ENCODE measurements at regions not wholly inside any gene's neighbourhood (a gene's known extent, or its start where the extent isn't known, plus 50 kb on each side); places are given as distances from the start of the nearest gene placed in this dataset.

DNA sequence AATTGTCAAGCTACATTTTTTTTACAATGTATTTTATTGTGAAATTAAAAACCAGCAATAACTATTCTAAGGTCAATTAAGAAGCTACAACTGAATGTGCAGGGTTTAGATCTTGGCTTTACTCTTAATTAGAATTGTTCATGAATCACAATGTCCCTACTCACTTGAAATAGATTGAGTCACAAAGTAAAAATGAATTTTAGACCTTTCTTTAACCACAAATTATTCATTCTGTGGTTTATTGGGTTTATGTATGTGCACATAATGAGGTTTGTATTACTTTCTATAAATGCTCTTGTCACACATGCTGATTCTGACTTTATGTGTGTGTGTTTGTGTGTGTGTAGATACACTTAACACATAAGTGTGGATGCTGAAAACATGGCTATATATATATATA is 647.0 kb upstream of the AADAT start:
- FAIRE-seq (no peak), DNase-seq (ENCODE audit: low read depth in 1 of 2, low spot score in 2 of 2) (no peak)
- H2BK20ac ChIP-seq (ENCODE audit: low read length), result no peak overlapping the region
- H2BK15ac ChIP-seq (ENCODE audit: low read length), result no peak overlapping the region
- no peak overlapping the region for H3K18ac ChIP-seq (ENCODE audit: extremely low read depth, low read length)
- no peaks in the 10 kb centered on the region for H3K9me3 ChIP-seq (ENCODE audit: insufficient read depth in 2 of 2, low read depth in 1 of 2, low read length in 1 of 2)
- H3K27me3 ChIP-seq (replicated peaks in 1 of 4; ENCODE audit: control insufficient read depth in 3 of 4, extremely low read depth in 1 of 4, insufficient read depth in 3 of 4, low read length in 3 of 4), result no peaks in the 10 kb centered on the region
- no peak overlapping the region for H3K23ac ChIP-seq (ENCODE audit: insufficient read length)
- H2BK12ac ChIP-seq (ENCODE audit: low read depth, low read length), result no peak overlapping the region
- H3K56ac ChIP-seq (replicated peaks; ENCODE audit: insufficient read length, low read depth, low read length), result no peak overlapping the region
- no peak overlapping the region for H2AFZ ChIP-seq (ENCODE audit: low read length)
- H2BK5ac ChIP-seq (ENCODE audit: low read depth, low read length), result no peak overlapping the region
- H3K9ac ChIP-seq (replicated peaks in 1 of 4; ENCODE audit: extremely low read depth in 1 of 4, low read depth in 3 of 4, low read length in 3 of 4), result no peak overlapping the region
- H3K4me3 ChIP-seq (ENCODE audit: extremely low read depth in 1 of 4, insufficient read depth in 2 of 4, low read depth in 3 of 4, low read length in 4 of 4), result no peak overlapping the region
- H4K8ac ChIP-seq (ENCODE audit: extremely low read depth, insufficient read depth, low read length), result no peak overlapping the region
- no peaks in the 10 kb centered on the region for H3K36me3 ChIP-seq (ENCODE audit: control insufficient read depth in 2 of 4, insufficient read depth in 4 of 4, low read length in 3 of 4)
- no peaks in the 10 kb centered on the region for H3K79me2 ChIP-seq (ENCODE audit: control insufficient read depth in 1 of 2, insufficient read depth in 2 of 2, low read length in 2 of 2)
- H2BK120ac ChIP-seq (replicated peaks; ENCODE audit: low read depth, low read length), result no peak overlapping the region
- ChIA-PET POLR2A (ENCODE audit: partially characterized antibody) (no interaction called here), CTCF (ENCODE audit: partially characterized antibody) (no interaction called here)
- no peak overlapping the region for H3K27ac ChIP-seq (ENCODE audit: low read depth, low read length)
- no peak overlapping the region for H3K4me2 ChIP-seq (ENCODE audit: insufficient read depth in 1 of 2, low read depth in 2 of 2, low read length in 2 of 2)
- no peak overlapping the region for H4K5ac ChIP-seq (ENCODE audit: insufficient read length, low read depth, low read length)
- no peak overlapping the region for H3K4ac ChIP-seq (replicated peaks; ENCODE audit: insufficient read length, low read depth, low read length)
- H3K14ac ChIP-seq (ENCODE audit: insufficient read length), result no peak overlapping the region
- H2AK5ac ChIP-seq (ENCODE audit: low read depth, low read length), result no peak overlapping the region
- no peaks in the 10 kb centered on the region for H3K23me2 ChIP-seq (ENCODE audit: low read depth, low read length)
- no peak overlapping the region for H4K91ac ChIP-seq (replicated peaks; ENCODE audit: insufficient read length, low read length)
- H3K4me1 ChIP-seq (replicated peaks in 1 of 4; ENCODE audit: control insufficient read depth in 3 of 4, insufficient read depth in 4 of 4, low read length in 3 of 4), result no peaks in the 10 kb centered on the region
- H3K79me1 ChIP-seq (ENCODE audit: low read depth, low read length), result no peaks in the 10 kb centered on the region
- no peaks in the 10 kb centered on the region for H4K20me1 ChIP-seq (replicated peaks in 1 of 2; ENCODE audit: control insufficient read depth in 1 of 2, insufficient read depth in 2 of 2, low read length in 2 of 2)
- no peak for TF ChIP-seq SAP30 (IDR thresholded peaks at IDR 0.05; ENCODE audit: insufficient read depth, insufficient replicate concordance, low read length)
- TF ChIP-seq SIX5 (IDR thresholded peaks at IDR 0.05; ENCODE audit: low read depth, low read length), result no peak
- TF ChIP-seq SIN3A (conservative IDR thresholded peaks at IDR 0.05 in 1 of 2, IDR thresholded peaks at IDR 0.05 in 1 of 2; ENCODE audit: low read depth in 1 of 2, low read length in 2 of 2), result no peak
- no peak for TF ChIP-seq NRF1 (IDR thresholded peaks at IDR 0.05; ENCODE audit: low read depth, low read length)
- no peak for TF ChIP-seq KDM1A (IDR thresholded peaks at IDR 0.05; ENCODE audit: borderline replicate concordance, low read length)
- TF ChIP-seq HDAC6 (IDR thresholded peaks at IDR 0.05; ENCODE audit: low read depth, low read length), result no peak
- TF ChIP-seq JUN (IDR thresholded peaks at IDR 0.05; ENCODE audit: low read depth, low read length), result no peak
- TF ChIP-seq, protein P1, sequence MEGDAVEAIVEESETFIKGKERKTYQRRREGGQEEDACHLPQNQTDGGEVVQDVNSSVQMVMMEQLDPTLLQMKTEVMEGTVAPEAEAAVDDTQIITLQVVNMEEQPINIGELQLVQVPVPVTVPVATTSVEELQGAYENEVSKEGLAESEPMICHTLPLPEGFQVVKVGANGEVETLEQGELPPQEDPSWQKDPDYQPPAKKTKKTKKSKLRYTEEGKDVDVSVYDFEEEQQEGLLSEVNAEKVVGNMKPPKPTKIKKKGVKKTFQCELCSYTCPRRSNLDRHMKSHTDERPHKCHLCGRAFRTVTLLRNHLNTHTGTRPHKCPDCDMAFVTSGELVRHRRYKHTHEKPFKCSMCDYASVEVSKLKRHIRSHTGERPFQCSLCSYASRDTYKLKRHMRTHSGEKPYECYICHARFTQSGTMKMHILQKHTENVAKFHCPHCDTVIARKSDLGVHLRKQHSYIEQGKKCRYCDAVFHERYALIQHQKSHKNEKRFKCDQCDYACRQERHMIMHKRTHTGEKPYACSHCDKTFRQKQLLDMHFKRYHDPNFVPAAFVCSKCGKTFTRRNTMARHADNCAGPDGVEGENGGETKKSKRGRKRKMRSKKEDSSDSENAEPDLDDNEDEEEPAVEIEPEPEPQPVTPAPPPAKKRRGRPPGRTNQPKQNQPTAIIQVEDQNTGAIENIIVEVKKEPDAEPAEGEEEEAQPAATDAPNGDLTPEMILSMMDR (IDR thresholded peaks at IDR 0.05; ENCODE audit: control extremely low read depth in 1 of 3, insufficient read depth in 1 of 3, low read depth in 1 of 3, low read length in 3 of 3), result no peak
- TF ChIP-seq POU5F1 (IDR thresholded peaks at IDR 0.05; ENCODE audit: low read depth, low read length), result no peak
- no peak for TF ChIP-seq EGR1 (IDR thresholded peaks at IDR 0.05; ENCODE audit: borderline replicate concordance, low read depth, low read length)
- no peak for TF ChIP-seq BCL11A (IDR thresholded peaks at IDR 0.05; ENCODE audit: low read depth in 2 of 2, low read length in 2 of 2)
- no peak for TF ChIP-seq SP2 (IDR thresholded peaks at IDR 0.05; ENCODE audit: low read length)
- no peak for TF ChIP-seq BACH1 (IDR thresholded peaks at IDR 0.05; ENCODE audit: low read length)
- no peak for TF ChIP-seq CBX5 (IDR thresholded peaks at IDR 0.05; ENCODE audit: low read depth, low read length)
